ENCODE measurements at regions not wholly inside any gene's neighbourhood (a gene's known extent, or its start where the extent isn't known, plus 50 kb on each side); places are given as distances from the start of the nearest gene placed in this dataset.
A peak's percentile ranks its signal among the peaks of the same experiment; 100 is the strongest.

GRCh38 chr1:168966217-168966616 lies 140.3 kb upstream of the ATP1B1 start:
- TF ChIP-seq CTCF (IDR thresholded peaks at IDR 0.05), result no peak
- no peak for TF ChIP-seq POLR2A (IDR thresholded peaks at IDR 0.05)
- DNase-seq, result no peak
- peaks cover 10% of the 10 kb centered on the region for H3K4me1 ChIP-seq
- no peak overlapping the region for H3K4me3 ChIP-seq
- H3K27ac ChIP-seq, result no peak overlapping the region
- H3K9me3 ChIP-seq, result no peaks in the 10 kb centered on the region
- intact Hi-C loops (cut with DNase I; ENCODE audit: low total_unique reads), result no loop called here
- no peaks in the 10 kb centered on the region for H3K36me3 ChIP-seq (ENCODE audit: low read depth, missing control alignments)
- no peaks in the 10 kb centered on the region for H3K27me3 ChIP-seq
- WGBS, 2 donors, result 96 to 97% methylated on average over 2 of the region's 2 CpGs

GRCh38 chr1:168966636-168967035 lies 139.9 kb upstream of the ATP1B1 start:
- intact Hi-C loops (cut with DNase I; ENCODE audit: low total_unique reads), result no loop called here
- WGBS, 2 donors, result 80 to 94% methylated on average over 2 of the region's 2 CpGs
- no peak for TF ChIP-seq POLR2A (IDR thresholded peaks at IDR 0.05)

GRCh38 chr1:168970926-168971659 lies 135.4 kb upstream of the ATP1B1 start:
- peak; percentile 50 for DNase-seq
- 20 to 27% methylated on average over 7 of the region's 7 CpGs for WGBS, 2 donors

More at GRCh38 chr1:168966636-168967035, 139.9 kb upstream of the ATP1B1 start:
- no peak overlapping the region for H3K4me3 ChIP-seq
- H3K36me3 ChIP-seq (ENCODE audit: low read depth, missing control alignments), result no peaks in the 10 kb centered on the region
- no peaks in the 10 kb centered on the region for H3K9me3 ChIP-seq
- H3K27ac ChIP-seq, result no peak overlapping the region
- DNase-seq, result no peak
- H3K4me1 ChIP-seq, result peaks cover 14% of the 10 kb centered on the region
- H3K27me3 ChIP-seq, result no peaks in the 10 kb centered on the region

GRCh38 chr1:168972225-168972624 lies 134.3 kb upstream of the ATP1B1 start:
- intact Hi-C loops (cut with DNase I; ENCODE audit: low total_unique reads), result no loop called here
- 71 to 89% methylated on average over 4 of the region's 4 CpGs for WGBS, 2 donors
- H3K9me3 ChIP-seq, result no peaks in the 10 kb centered on the region
- no peak for DNase-seq
- H3K27ac ChIP-seq, result peak overlapping the region in 1 of 2 donors; percentile 58
- H3K36me3 ChIP-seq (ENCODE audit: low read depth, missing control alignments), result no peaks in the 10 kb centered on the region
- peaks cover 29% of the 10 kb centered on the region for H3K4me1 ChIP-seq
- no peaks in the 10 kb centered on the region for H3K27me3 ChIP-seq
- H3K4me3 ChIP-seq, result no peak overlapping the region
- TF ChIP-seq POLR2A (IDR thresholded peaks at IDR 0.05) (no peak), CTCF (IDR thresholded peaks at IDR 0.05) (no peak)

More at GRCh38 chr1:168970926-168971659, 135.4 kb upstream of the ATP1B1 start:
- H3K27me3 ChIP-seq, result no peaks in the 10 kb centered on the region
- H3K9me3 ChIP-seq, result no peaks in the 10 kb centered on the region
- intact Hi-C loops (cut with DNase I; ENCODE audit: low total_unique reads), result no loop called here
- TF ChIP-seq POLR2A (IDR thresholded peaks at IDR 0.05) (no peak), CTCF (IDR thresholded peaks at IDR 0.05) (no peak)
- peaks cover 29% of the 10 kb centered on the region for H3K4me1 ChIP-seq
- H3K27ac ChIP-seq, result peak overlapping the region; percentile 51 to 58
- H3K36me3 ChIP-seq (ENCODE audit: low read depth, missing control alignments), result no peaks in the 10 kb centered on the region
- H3K4me3 ChIP-seq, result no peak overlapping the region

- peaks cover 29% of the 10 kb centered on the region for H3K4me1 ChIP-seq
- 24 to 54% methylated on average over 2 of the region's 2 CpGs for WGBS, 2 donors
- H3K27ac ChIP-seq, result peak overlapping the region in 1 of 2 donors; percentile 12
- H3K4me3 ChIP-seq, result no peak overlapping the region
- no peaks in the 10 kb centered on the region for H3K36me3 ChIP-seq (ENCODE audit: low read depth, missing control alignments)
- H3K9me3 ChIP-seq, result no peaks in the 10 kb centered on the region
- intact Hi-C loops (cut with DNase I; ENCODE audit: low total_unique reads), result no loop called here
- no peaks in the 10 kb centered on the region for H3K27me3 ChIP-seq
- peak; percentile 54 for DNase-seq
- TF ChIP-seq CTCF (IDR thresholded peaks at IDR 0.05), result no peak
- TF ChIP-seq POLR2A (IDR thresholded peaks at IDR 0.05), result no peak
These were observed 133.6 kb upstream of the ATP1B1 start for GRCh38 chr1:168972887-168973286.

Measured in testis (tissue), 2 donors.